Fibroblast of skin of left quadriceps (primary cell): ENCODE measurements at regions not wholly inside any gene's neighbourhood (a gene's known extent, or its start where the extent isn't known, plus 50 kb on each side); places are given as distances from the start of the nearest gene placed in this dataset.

Experiments used
- DNase-seq, 2 experiments: peaks; one replicate each; pipeline ENCODE4 v3.0.0-alpha.2; 2013; ENCODE audit warnings: low read depth in 2 of 2

- no peak for DNase-seq
Observed at GRCh38 chr7:32179567-32179966, 109.4 kb upstream of the PDE1C start.

GRCh38 chr7:32178677-32179366 lies 108.6 kb upstream of the PDE1C start:
- DNase-seq, result no peak

- no peak for DNase-seq
Observed at GRCh38 chr7:32177232-32177631, 107.0 kb upstream of the PDE1C start.

- no peak for DNase-seq
Observed at GRCh38 chr7:32175099-32175498, 104.9 kb upstream of the PDE1C start.

GRCh38 chr7:32171248-32171647 lies 101.0 kb upstream of the PDE1C start:
- no peak for DNase-seq

GRCh38 chr7:32170838-32171237 lies 100.6 kb upstream of the PDE1C start:
- DNase-seq, result no peak

GRCh38 chr7:32169228-32169627 lies 99.0 kb upstream of the PDE1C start:
- DNase-seq, result no peak

GRCh38 chr7:32167815-32168214 lies 97.6 kb upstream of the PDE1C start:
- no peak for DNase-seq

GRCh38 chr7:32167256-32167655 lies 97.0 kb upstream of the PDE1C start:
- DNase-seq, result no peak

GRCh38 chr7:32164341-32164996 lies 94.3 kb upstream of the PDE1C start:
- peak; percentile 39 to 56 for DNase-seq

- DNase-seq, result no peak
Observed at GRCh38 chr7:32163896-32164295, 93.7 kb upstream of the PDE1C start.

- peak; percentile 94 for DNase-seq
Observed at GRCh38 chr7:32163141-32163806, 93.1 kb upstream of the PDE1C start.

GRCh38 chr7:32161708-32162107 lies 91.5 kb upstream of the PDE1C start:
- peak; percentile 93 to 95 for DNase-seq

- no peak for DNase-seq
Observed at GRCh38 chr7:32158751-32159745, 88.8 kb upstream of the PDE1C start.

- DNase-seq, result no peak
Observed at GRCh38 chr7:32158076-32158475, 87.9 kb upstream of the PDE1C start.

GRCh38 chr7:32155712-32156111 lies 85.5 kb upstream of the PDE1C start:
- DNase-seq, result no peak

GRCh38 chr7:32154797-32155196 lies 84.6 kb upstream of the PDE1C start:
- DNase-seq, result no peak

- no peak for DNase-seq
Observed at GRCh38 chr7:32153006-32153405, 82.8 kb upstream of the PDE1C start.

- no peak for DNase-seq
Observed at GRCh38 chr7:32152576-32152975, 82.4 kb upstream of the PDE1C start.

- no peak for DNase-seq
Observed at GRCh38 chr7:32150589-32150988, 80.4 kb upstream of the PDE1C start.

GRCh38 chr7:32150039-32150438 lies 79.8 kb upstream of the PDE1C start:
- DNase-seq, result no peak
